H1 (cell line): ENCODE measurements at regions not wholly inside any gene's neighbourhood (a gene's known extent, or its start where the extent isn't known, plus 50 kb on each side); places are given as distances from the start of the nearest gene placed in this dataset.

Experiments
- ATF2 ChIP-seq: IDR thresholded peaks from 2 replicates; pipeline ENCODE4 v1.6.1; 2012; ENCODE audit warnings: low read length, inconsistent platforms
- CTCF ChIP-seq, 3 experiments: IDR thresholded peaks; 1 replicate in 2 of 3; 2 replicates in 1 of 3; pipeline versions ENCODE4 v1.5.1 to v1.6.1; 2011; ENCODE audit warnings: low read length in 3 of 3, mild to moderate bottlenecking in 3 of 3, inconsistent platforms in 2 of 3, low read depth in 1 of 3, moderate library complexity in 1 of 3; ENCODE audit not compliant: insufficient read depth in 1 of 3; ENCODE audit errors: control extremely low read depth in 1 of 3
- TEAD4 ChIP-seq: IDR thresholded peaks from 2 replicates; pipeline ENCODE4 v1.6.1; 2012; ENCODE audit warnings: low read depth, low read length, inconsistent platforms, mixed read lengths

- TF ChIP-seq ATF2 (no peak), CTCF (IDR thresholded peaks at IDR 0.05; ENCODE audit: control extremely low read depth in 1 of 3, insufficient read depth in 1 of 3, low read depth in 1 of 3, low read length in 3 of 3) (no peak), TEAD4 (no peak)
Measured at GRCh38 chr4:130029442-130029841, 933.5 kb downstream of the C4orf33 start.
